Spleen (tissue), 7 donors: ENCODE measurements at regions not wholly inside any gene's neighbourhood (a gene's known extent, or its start where the extent isn't known, plus 50 kb on each side); places are given as distances from the start of the nearest gene placed in this dataset.

Experiments used
- POLR2A ChIP-seq, 3 donors: fragments of 450-650 bp; IDR thresholded peaks; one replicate each; pipeline ENCODE4 v1.5.1; 2017; ENCODE audit warnings: antibody characterized with exemption in 3 of 3, mild to moderate bottlenecking in 1 of 3
- POLR2AphosphoS5 ChIP-seq, 3 donors: sonication (generic); formaldehyde crosslinking; IDR thresholded peaks; one replicate each; pipeline ENCODE4 v1.5.1; 2017; ENCODE audit warnings: antibody characterized with exemption in 3 of 3
- TF ChIP-seq, protein P1 (sequence below), 11 experiments: fragments of 200-600 bp in 7 of 11; fragments of 450-650 bp in 4 of 11; sonication (generic) in 4 of 11; IDR thresholded peaks in 8 of 11; conservative IDR thresholded peaks in 3 of 11; 1 replicate in 7 of 11; 2 replicates in 4 of 11; pipeline versions ENCODE4 v1.4.0 to v1.8.0; 2016 to 2021; ENCODE audit warnings: antibody characterized with exemption in 11 of 11, inconsistent platforms in 4 of 11, mild to moderate bottlenecking in 1 of 11
- donor health status: DM: no; HTN: no; CAD: no; lungs with moderate emphysema.
- donor health status: DM: no; HTN: no; CAD: no.
- donor health status: DM: no; HTN: no; CAD: no.

DNA sequence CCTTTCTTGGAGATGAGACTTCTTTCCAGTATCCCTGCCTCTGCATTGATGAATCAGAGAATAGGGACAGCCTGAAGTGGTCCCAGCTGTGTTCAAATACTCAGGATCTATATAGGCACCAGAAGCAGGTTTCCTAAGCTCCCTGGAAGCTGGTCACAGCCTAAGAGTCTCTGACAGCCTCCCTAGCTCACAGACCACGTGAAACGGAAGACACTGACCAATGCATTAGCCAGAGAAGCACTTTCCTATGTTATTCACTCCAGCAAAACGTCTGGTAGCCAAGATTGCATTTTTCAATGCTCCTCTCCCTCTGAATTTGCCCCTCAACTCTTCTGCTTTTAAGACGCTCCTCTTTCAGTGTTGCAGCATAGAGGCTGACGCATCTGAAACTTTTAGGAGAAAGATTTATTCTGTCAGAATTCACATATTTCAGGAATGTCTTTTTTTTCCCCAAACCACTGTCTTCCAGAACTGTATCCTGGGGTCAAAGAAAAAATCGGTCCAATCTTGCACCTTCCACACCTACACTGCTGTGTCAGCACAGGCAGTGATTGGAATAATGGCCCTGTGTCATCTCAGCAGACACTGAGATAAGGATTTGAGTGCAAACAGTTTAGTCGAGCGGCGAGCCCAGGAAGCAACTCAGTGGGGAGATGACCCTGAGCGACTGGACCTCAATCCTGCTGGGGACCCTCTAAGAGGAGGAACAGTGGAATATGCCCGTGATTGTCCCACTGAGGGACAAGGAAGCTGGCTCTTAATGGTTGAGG is 109.4 kb downstream of the SMIM20 start:
- TF ChIP-seq, protein P1, sequence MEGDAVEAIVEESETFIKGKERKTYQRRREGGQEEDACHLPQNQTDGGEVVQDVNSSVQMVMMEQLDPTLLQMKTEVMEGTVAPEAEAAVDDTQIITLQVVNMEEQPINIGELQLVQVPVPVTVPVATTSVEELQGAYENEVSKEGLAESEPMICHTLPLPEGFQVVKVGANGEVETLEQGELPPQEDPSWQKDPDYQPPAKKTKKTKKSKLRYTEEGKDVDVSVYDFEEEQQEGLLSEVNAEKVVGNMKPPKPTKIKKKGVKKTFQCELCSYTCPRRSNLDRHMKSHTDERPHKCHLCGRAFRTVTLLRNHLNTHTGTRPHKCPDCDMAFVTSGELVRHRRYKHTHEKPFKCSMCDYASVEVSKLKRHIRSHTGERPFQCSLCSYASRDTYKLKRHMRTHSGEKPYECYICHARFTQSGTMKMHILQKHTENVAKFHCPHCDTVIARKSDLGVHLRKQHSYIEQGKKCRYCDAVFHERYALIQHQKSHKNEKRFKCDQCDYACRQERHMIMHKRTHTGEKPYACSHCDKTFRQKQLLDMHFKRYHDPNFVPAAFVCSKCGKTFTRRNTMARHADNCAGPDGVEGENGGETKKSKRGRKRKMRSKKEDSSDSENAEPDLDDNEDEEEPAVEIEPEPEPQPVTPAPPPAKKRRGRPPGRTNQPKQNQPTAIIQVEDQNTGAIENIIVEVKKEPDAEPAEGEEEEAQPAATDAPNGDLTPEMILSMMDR (IDR thresholded peaks at IDR 0.05 in 8 of 11, conservative IDR thresholded peaks at IDR 0.05 in 3 of 11) = no peak
- TF ChIP-seq POLR2A (IDR thresholded peaks at IDR 0.05) (no peak), POLR2AphosphoS5 (IDR thresholded peaks at IDR 0.05) (no peak)
